Trophoblast cell (in vitro differentiated cells and primary cell): ENCODE measurements at regions not wholly inside any gene's neighbourhood (a gene's known extent, or its start where the extent isn't known, plus 50 kb on each side); places are given as distances from the start of the nearest gene placed in this dataset.

Source experiments
- DNase-seq, 2 donors: peaks; one replicate each; pipeline ENCODE4 v3.0.0-alpha.2; 2016
- H2AFZ ChIP-seq: 2 replicates; pipeline ENCODE4 v1.6.1; 2013; ENCODE audit warnings: low read length, moderate library complexity, mild to moderate bottlenecking; ENCODE audit not compliant: insufficient read depth, poor library complexity
- H2AK5ac ChIP-seq: 2 replicates; pipeline ENCODE4 v1.6.1; 2013; ENCODE audit warnings: mild to moderate bottlenecking, low read length
- H2BK120ac ChIP-seq: 2 replicates; pipeline ENCODE4 v1.6.1; 2013; ENCODE audit warnings: low read length, mild to moderate bottlenecking, moderate library complexity; ENCODE audit not compliant: insufficient read depth, poor library complexity
- H2BK12ac ChIP-seq: 2 replicates; pipeline ENCODE4 v1.6.1; 2013; ENCODE audit warnings: mild to moderate bottlenecking, low read length, moderate library complexity
- H2BK5ac ChIP-seq: 2 replicates; pipeline ENCODE4 v1.6.1; 2013; ENCODE audit warnings: low read length, low read depth, moderate library complexity, mild to moderate bottlenecking; ENCODE audit not compliant: poor library complexity
- H3K14ac ChIP-seq: 2 replicates; pipeline ENCODE4 v1.6.1; 2013; ENCODE audit warnings: mild to moderate bottlenecking, low read length
- H3K18ac ChIP-seq: 2 replicates; pipeline ENCODE4 v1.6.1; 2013; ENCODE audit warnings: mild to moderate bottlenecking, low read length
- H3K23ac ChIP-seq: 2 replicates; pipeline ENCODE4 v1.6.1; 2013; ENCODE audit warnings: low read length
- H3K27ac ChIP-seq: 2 replicates; pipeline ENCODE4 v1.5.1; 2013; ENCODE audit warnings: low read depth, mild to moderate bottlenecking, inconsistent platforms, low read length, moderate library complexity
- H3K27me3 ChIP-seq: 2 replicates; pipeline ENCODE4 v1.6.1; 2013; ENCODE audit warnings: inconsistent platforms, mild to moderate bottlenecking, low read length, moderate library complexity; ENCODE audit not compliant: insufficient read depth
- H3K36me3 ChIP-seq, 2 experiments: 1 replicate in 1 of 2; 2 replicates in 1 of 2; pipeline ENCODE4 v1.6.1; 2013; ENCODE audit warnings: low read length in 2 of 2, mild to moderate bottlenecking in 2 of 2, moderate library complexity in 1 of 2; ENCODE audit not compliant: insufficient read depth in 2 of 2, control insufficient read depth in 1 of 2
- H3K4ac ChIP-seq: 2 replicates; pipeline ENCODE4 v1.6.1; 2013; ENCODE audit warnings: low read depth, mild to moderate bottlenecking, low read length, moderate library complexity
- H3K4me1 ChIP-seq, 2 experiments: 1 replicate in 1 of 2; 2 replicates in 1 of 2; pipeline ENCODE4 v1.6.1; 2013; ENCODE audit warnings: low read length in 2 of 2, mild to moderate bottlenecking in 2 of 2, moderate library complexity in 1 of 2; ENCODE audit not compliant: insufficient read depth in 2 of 2, control insufficient read depth in 1 of 2
- H3K4me2 ChIP-seq: 2 replicates; pipeline ENCODE4 v1.6.1; 2013; ENCODE audit warnings: inconsistent platforms, mild to moderate bottlenecking, low read length, moderate library complexity
- H3K4me3 ChIP-seq: 2 replicates; pipeline ENCODE4 v1.5.1; 2013; ENCODE audit warnings: mild to moderate bottlenecking, low read depth, low read length, inconsistent platforms
- H3K79me1 ChIP-seq: one replicate; pipeline ENCODE4 v1.6.1; 2013; ENCODE audit warnings: low read length
- H3K79me2 ChIP-seq: 2 replicates; pipeline ENCODE4 v1.6.1; 2013; ENCODE audit warnings: low read length, mild to moderate bottlenecking; ENCODE audit not compliant: control insufficient read depth, insufficient read depth, poor library complexity
- H3K9ac ChIP-seq: 2 replicates; pipeline ENCODE4 v1.6.1; 2013; ENCODE audit warnings: mild to moderate bottlenecking, low read length
- H3K9me3 ChIP-seq: 2 replicates; pipeline ENCODE4 v1.6.1; 2013; ENCODE audit warnings: low read depth, mild to moderate bottlenecking, control low read depth, inconsistent platforms, low read length; ENCODE audit not compliant: insufficient read depth
- H4K12ac ChIP-seq: 2 replicates; pipeline ENCODE4 v1.6.1; 2013; ENCODE audit warnings: low read depth, mild to moderate bottlenecking, low read length, moderate library complexity
- H4K8ac ChIP-seq: 2 replicates; pipeline ENCODE4 v1.6.1; 2013; ENCODE audit warnings: low read depth, mild to moderate bottlenecking, low read length, moderate library complexity
- H4K91ac ChIP-seq: one replicate; pipeline ENCODE4 v1.6.1; 2013; ENCODE audit warnings: low read depth, mild to moderate bottlenecking, low read length, moderate library complexity
- WGBS: extraction: QIAGEN DNeasy Blood & Tissue Kit; methylation state at CpG from one replicate; pipeline ENCODE4 v1.1.7; 2013; ENCODE audit warnings: missing lambda C conversion rate; ENCODE audit not compliant: insufficient read length, insufficient coverage; ENCODE audit errors: extremely low coverage; 5-methylcytosine and 5-hydroxymethylcytosine counted together

DNA sequence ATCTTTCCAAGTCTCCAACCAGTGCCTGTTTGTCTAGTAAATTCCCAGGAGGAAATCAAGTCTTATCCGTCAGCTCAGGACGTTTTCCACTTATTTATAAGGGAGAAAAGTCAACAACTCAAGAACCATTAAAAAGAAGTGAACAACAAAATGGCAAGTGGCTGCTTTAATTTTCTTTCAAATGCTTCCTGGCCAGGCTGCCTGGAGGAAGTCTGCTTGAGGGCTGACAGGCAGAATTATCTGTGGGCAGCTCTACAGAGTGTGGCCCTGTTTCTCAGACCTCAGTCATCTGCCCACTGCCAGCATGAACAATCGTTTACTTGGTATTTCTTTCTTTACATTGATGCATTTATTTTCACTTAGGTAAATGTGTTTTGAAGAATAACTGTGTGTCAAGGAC lies 281.9 kb upstream of the ISX start:
- no CpG with 5 or more reads among the region's 3 CpGs for WGBS
- no peak overlapping the region for H3K4me3 ChIP-seq

GRCh38 chr22:34797826-34798225 lies 268.1 kb upstream of the ISX start:
- no peak for DNase-seq
- H3K4me3 ChIP-seq: no peak overlapping the region
- H3K79me1 ChIP-seq: no peaks in the 10 kb centered on the region
- H4K8ac ChIP-seq: no peak overlapping the region
- H3K79me2 ChIP-seq: no peaks in the 10 kb centered on the region
- H3K27me3 ChIP-seq: no peaks in the 10 kb centered on the region
- no peak overlapping the region for H3K4me2 ChIP-seq
- H3K36me3 ChIP-seq: no peaks in the 10 kb centered on the region
- no peak overlapping the region for H3K23ac ChIP-seq
- H3K14ac ChIP-seq: no peak overlapping the region
- no CpG with 5 or more reads among the region's 5 CpGs for WGBS
- no peak overlapping the region for H2AFZ ChIP-seq
- no peaks in the 10 kb centered on the region for H3K9me3 ChIP-seq
- H3K4ac ChIP-seq: no peak overlapping the region
- no peaks in the 10 kb centered on the region for H3K4me1 ChIP-seq
- no peak overlapping the region for H3K27ac ChIP-seq
- H2BK120ac ChIP-seq: no peak overlapping the region
- H2BK12ac ChIP-seq: no peak overlapping the region
- H2AK5ac ChIP-seq: no peak overlapping the region
- no peak overlapping the region for H4K91ac ChIP-seq
- no peak overlapping the region for H3K18ac ChIP-seq
- H3K9ac ChIP-seq: no peak overlapping the region
- no peak overlapping the region for H4K12ac ChIP-seq
- no peak overlapping the region for H2BK5ac ChIP-seq

More for the DNA sequence above, 281.9 kb upstream of the ISX start:
- H2AFZ ChIP-seq: no peak overlapping the region
- H3K14ac ChIP-seq: no peak overlapping the region
- peaks cover 2% of the 10 kb centered on the region for H3K9me3 ChIP-seq
- H4K12ac ChIP-seq: no peak overlapping the region
- peaks cover 0 to 7% of the 10 kb centered on the region in 2 experiments for H3K4me1 ChIP-seq
- no peak overlapping the region for H4K8ac ChIP-seq
- DNase-seq: no peak
- H2BK120ac ChIP-seq: no peak overlapping the region
- H3K27ac ChIP-seq: peak overlapping the region; percentile 8
- no peak overlapping the region for H2AK5ac ChIP-seq
- H3K23ac ChIP-seq: no peak overlapping the region
- H3K4me2 ChIP-seq: no peak overlapping the region
- no peak overlapping the region for H4K91ac ChIP-seq
- no peak overlapping the region for H2BK12ac ChIP-seq
- H2BK5ac ChIP-seq: no peak overlapping the region
- H3K36me3 ChIP-seq: peaks cover 0 to 4% of the 10 kb centered on the region in 2 experiments
- no peaks in the 10 kb centered on the region for H3K79me2 ChIP-seq
- no peak overlapping the region for H3K18ac ChIP-seq
- no peaks in the 10 kb centered on the region for H3K27me3 ChIP-seq
- no peaks in the 10 kb centered on the region for H3K79me1 ChIP-seq
- H3K4ac ChIP-seq: no peak overlapping the region
- no peak overlapping the region for H3K9ac ChIP-seq

DNA sequence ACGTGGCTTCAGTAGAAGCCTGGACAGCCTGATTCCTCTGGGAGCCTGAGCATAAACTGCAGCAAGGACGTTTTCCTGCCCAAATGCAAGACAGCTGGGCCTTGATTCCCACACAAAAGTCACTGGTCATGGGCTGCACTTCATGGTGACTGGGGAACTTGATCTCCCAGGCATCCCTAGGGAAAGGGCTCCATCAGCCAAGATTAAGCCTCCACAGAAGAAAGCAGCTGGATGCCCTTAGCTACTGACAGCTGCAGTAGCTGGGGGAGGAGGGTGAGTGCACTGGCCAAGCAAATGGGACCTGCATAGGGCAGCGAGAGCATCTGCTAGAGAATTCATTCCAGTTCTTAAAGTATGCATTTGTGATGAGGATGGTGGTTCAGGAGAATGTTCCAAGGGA lies 267.4 kb upstream of the ISX start:
- Histone ChIP-seq H4K8ac (no peak overlapping the region), H3K79me2 (no peaks in the 10 kb centered on the region), H2BK12ac (no peak overlapping the region), H3K4me1 (no peaks in the 10 kb centered on the region), H4K12ac (no peak overlapping the region), H3K9me3 (no peaks in the 10 kb centered on the region), H3K36me3 (no peaks in the 10 kb centered on the region), H3K9ac (no peak overlapping the region), H3K18ac (no peak overlapping the region), H3K4me3 (no peak overlapping the region), H2AK5ac (no peak overlapping the region), H3K23ac (no peak overlapping the region), H2BK120ac (no peak overlapping the region), H3K4ac (no peak overlapping the region), H3K14ac (no peak overlapping the region), H2BK5ac (no peak overlapping the region), H3K27ac (no peak overlapping the region), H3K79me1 (no peaks in the 10 kb centered on the region), H2AFZ (no peak overlapping the region), H3K4me2 (no peak overlapping the region), H4K91ac (no peak overlapping the region), H3K27me3 (no peaks in the 10 kb centered on the region)
- no CpG with 5 or more reads among the region's 3 CpGs for WGBS
- DNase-seq: no peak

DNA sequence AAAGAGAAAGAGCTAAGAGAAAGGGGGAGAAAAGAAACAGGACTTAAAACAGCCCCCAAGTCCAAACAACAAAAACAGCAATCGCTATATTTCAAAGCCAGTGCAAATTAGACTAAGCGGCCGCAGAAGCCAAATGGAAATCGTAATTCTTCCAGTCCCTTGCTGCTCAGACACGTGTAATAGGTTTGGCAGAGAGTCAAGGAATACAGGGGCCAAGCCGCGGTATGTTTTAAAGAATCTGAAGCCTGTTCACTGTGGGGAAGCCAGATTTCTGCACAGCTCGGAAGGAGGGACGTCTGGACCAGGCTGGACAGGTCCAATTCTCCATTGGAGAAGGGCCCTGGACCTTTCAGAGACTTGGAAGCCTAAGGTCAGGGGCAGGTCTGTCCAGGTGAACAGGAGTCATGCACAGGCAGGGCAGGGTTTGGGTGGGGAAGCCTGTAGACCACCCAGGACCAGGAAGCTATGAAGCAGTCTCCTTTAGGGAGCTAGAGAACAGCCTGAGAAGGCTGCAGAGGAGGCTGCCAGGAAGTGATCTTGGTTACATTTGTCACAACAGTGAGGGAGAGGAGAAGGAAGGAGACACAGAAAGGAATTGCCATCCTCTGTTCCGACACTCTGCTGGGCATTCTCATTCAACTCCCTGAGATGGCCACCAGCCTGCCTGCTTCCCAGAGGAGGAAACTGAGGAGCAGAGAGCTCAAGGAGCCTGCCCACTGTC lies 265.5 kb upstream of the ISX start:
- no peaks in the 10 kb centered on the region for H3K36me3 ChIP-seq
- H3K79me1 ChIP-seq: peaks cover 4% of the 10 kb centered on the region
- H3K4me1 ChIP-seq: peaks cover 0 to 2% of the 10 kb centered on the region in 2 experiments
- no peak overlapping the region for H3K23ac ChIP-seq
- no peaks in the 10 kb centered on the region for H3K79me2 ChIP-seq
- H2BK120ac ChIP-seq: no peak overlapping the region
- no peak overlapping the region for H3K4ac ChIP-seq
- H3K27me3 ChIP-seq: no peaks in the 10 kb centered on the region
- no peak overlapping the region for H3K27ac ChIP-seq
- no peak overlapping the region for H3K4me2 ChIP-seq
- DNase-seq: no peak
- no peak overlapping the region for H3K9ac ChIP-seq
- no peak overlapping the region for H3K18ac ChIP-seq
- H2BK12ac ChIP-seq: no peak overlapping the region
- H4K12ac ChIP-seq: no peak overlapping the region
- H3K14ac ChIP-seq: no peak overlapping the region
- no peak overlapping the region for H2AFZ ChIP-seq
- H2BK5ac ChIP-seq: no peak overlapping the region
- no peak overlapping the region for H2AK5ac ChIP-seq
- no CpG with 5 or more reads among the region's 10 CpGs for WGBS
- no peaks in the 10 kb centered on the region for H3K9me3 ChIP-seq
- H4K8ac ChIP-seq: no peak overlapping the region
- no peak overlapping the region for H3K4me3 ChIP-seq
- peak overlapping the region; percentile 4 for H4K91ac ChIP-seq
